ACC112 (cell line): ENCODE measurements at regions not wholly inside any gene's neighbourhood (a gene's known extent, or its start where the extent isn't known, plus 50 kb on each side); places are given as distances from the start of the nearest gene placed in this dataset.
"Not testable (repeated sequence)": the region's sequence is repeated elsewhere in the genome, so short reads cannot be mapped to it uniquely, and the experiment has no call there.

Experiments used
- H2AFZ ChIP-seq: fragments of 200-600 bp; sonication (generic); one replicate; pipeline ENCODE4 v1.6.0; 2017; ENCODE audit warnings: antibody characterized with exemption, low read length; ENCODE audit not compliant: unreplicated experiment
- H3K27ac ChIP-seq: fragments of 200-600 bp; sonication (generic); 2 replicates; pipeline ENCODE4 v1.5.1; 2014; ENCODE audit warnings: low read depth, mild to moderate bottlenecking, antibody characterized with exemption, low read length, moderate library complexity
- H3K27me3 ChIP-seq: fragments of 200-600 bp; sonication (generic); 2 replicates; pipeline ENCODE4 v1.6.1; 2014; ENCODE audit warnings: mild to moderate bottlenecking, antibody characterized with exemption, low read length, moderate library complexity, mixed read lengths; ENCODE audit not compliant: insufficient read depth
- H3K36me3 ChIP-seq: fragments of 200-600 bp; sonication (generic); 2 replicates; pipeline ENCODE4 v1.6.1; 2016; ENCODE audit warnings: mild to moderate bottlenecking, antibody characterized with exemption, low read length, moderate library complexity, mixed read lengths; ENCODE audit not compliant: insufficient read depth
- H3K4me1 ChIP-seq: fragments of 200-600 bp; sonication (generic); one replicate; pipeline ENCODE4 v1.6.1; 2016; ENCODE audit warnings: low read length, mixed read lengths; ENCODE audit not compliant: insufficient read depth, unreplicated experiment, control insufficient read depth
- H3K4me3 ChIP-seq: fragments of 200-600 bp; sonication (generic); 2 replicates; pipeline ENCODE4 v1.5.1; 2014; ENCODE audit warnings: mild to moderate bottlenecking, low read depth, low read length
- H3K79me2 ChIP-seq: fragments of 200-600 bp; sonication (generic); one replicate; pipeline ENCODE4 v1.6.0; 2016; ENCODE audit warnings: low read length; ENCODE audit not compliant: control insufficient read depth, unreplicated experiment, insufficient read depth

GRCh38 chr5:28602429-28602828 is 1564.0 kb upstream of the CDH9 start:
- H3K4me3 ChIP-seq: no peak overlapping the region
- no peaks in the 10 kb centered on the region for H3K79me2 ChIP-seq
- H3K27me3 ChIP-seq: no peaks in the 10 kb centered on the region
- no peaks in the 10 kb centered on the region for H3K36me3 ChIP-seq
- no peak overlapping the region for H2AFZ ChIP-seq
- no peak overlapping the region for H3K27ac ChIP-seq
- no peaks in the 10 kb centered on the region for H3K4me1 ChIP-seq

DNA sequence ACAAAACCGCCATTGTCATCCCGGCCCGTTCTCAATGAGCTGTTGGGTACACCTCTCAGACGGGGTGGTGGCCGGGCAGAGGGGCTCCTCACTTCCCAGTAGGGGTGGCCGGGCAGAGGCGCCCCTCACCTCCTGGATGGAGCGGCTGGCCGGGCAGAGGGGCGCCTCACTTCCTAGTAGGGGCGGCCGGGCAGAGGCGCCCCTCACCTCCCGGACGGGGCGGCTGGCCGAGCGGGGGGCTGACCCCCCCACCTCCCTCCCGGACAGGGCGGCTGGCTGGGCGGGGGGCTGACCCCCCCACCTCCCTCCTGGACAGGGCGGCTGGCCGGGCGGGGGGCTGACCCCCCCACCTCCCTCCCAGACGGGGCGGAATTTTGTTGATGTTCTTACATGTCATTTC is 1558.3 kb upstream of the CDH9 start:
- H3K36me3 ChIP-seq, H3K27me3 ChIP-seq, H3K79me2 ChIP-seq, H3K27ac ChIP-seq, H3K4me1 ChIP-seq, H2AFZ ChIP-seq, H3K4me3 ChIP-seq: not testable (repeated sequence)

DNA sequence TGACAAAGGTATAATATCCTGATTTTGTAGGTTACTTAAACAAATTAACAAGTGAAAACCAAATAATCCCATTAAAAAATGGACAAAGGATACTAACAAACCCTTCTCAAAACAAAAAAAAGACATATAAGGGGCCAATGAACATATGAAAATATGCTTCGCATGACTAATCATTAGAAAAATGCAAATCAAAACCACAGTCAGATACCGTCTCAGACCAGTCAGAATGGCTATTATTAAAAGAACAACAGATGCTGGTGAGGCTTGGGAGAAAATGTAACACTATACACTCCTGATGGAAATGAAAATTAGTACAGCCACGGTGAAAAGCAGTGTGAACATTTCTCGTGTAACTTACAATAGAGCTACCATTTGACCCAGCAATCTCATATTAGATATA is 1542.2 kb upstream of the CDH9 start:
- Histone ChIP-seq H3K4me1 (no peaks in the 10 kb centered on the region), H3K27me3 (no peaks in the 10 kb centered on the region), H2AFZ (no peak overlapping the region), H3K27ac (no peak overlapping the region), H3K36me3 (no peaks in the 10 kb centered on the region), H3K79me2 (no peaks in the 10 kb centered on the region), H3K4me3 (no peak overlapping the region)

- Histone ChIP-seq H2AFZ (no peak overlapping the region), H3K79me2 (no peaks in the 10 kb centered on the region), H3K4me3 (no peak overlapping the region), H3K4me1 (no peaks in the 10 kb centered on the region), H3K36me3 (no peaks in the 10 kb centered on the region), H3K27ac (no peak overlapping the region), H3K27me3 (no peaks in the 10 kb centered on the region)
These were observed 1537.6 kb upstream of the CDH9 start for GRCh38 chr5:28576022-28576421.

DNA sequence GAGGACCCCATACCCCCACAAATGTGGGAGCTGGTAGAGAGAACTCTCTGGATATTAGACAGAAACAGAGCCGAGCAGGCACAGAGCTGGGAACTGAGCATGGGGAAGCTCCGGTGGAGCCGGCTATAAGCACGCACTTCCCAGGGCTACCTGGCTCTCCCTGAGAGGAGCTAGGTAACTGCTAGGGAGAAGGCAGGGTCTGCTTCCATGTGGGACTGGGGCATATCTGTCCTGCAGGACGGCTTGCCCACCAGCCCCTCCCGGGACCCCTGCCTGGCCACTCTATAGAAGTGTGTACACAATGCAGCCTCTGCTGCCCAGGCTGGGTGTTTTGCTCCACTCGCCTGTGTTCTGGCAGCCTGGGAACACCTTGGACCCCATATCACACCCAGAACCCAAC is 1537.0 kb upstream of the CDH9 start:
- no peak overlapping the region for H3K4me3 ChIP-seq
- H2AFZ ChIP-seq: no peak overlapping the region

DNA sequence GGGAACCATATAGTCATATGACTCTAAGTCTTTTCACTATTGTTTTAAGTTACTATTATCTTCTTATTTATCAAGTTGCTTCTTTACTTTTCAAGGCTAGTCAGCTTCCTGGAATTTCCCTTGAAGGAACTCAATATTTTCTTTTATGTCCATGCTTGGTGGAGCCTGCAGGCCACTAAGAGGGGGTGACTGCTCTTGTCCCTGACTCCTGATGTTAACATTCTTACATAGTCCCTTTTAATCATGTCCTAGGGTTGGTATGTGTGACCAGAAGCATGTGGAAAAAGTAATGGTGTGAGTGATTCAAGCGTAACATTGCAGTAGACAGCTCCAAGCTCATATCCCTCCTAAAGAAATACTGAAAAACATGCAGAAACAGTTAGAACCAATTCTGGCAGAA is 1536.2 kb upstream of the CDH9 start:
- H3K79me2 ChIP-seq: no peaks in the 10 kb centered on the region
- no peaks in the 10 kb centered on the region for H3K36me3 ChIP-seq
- H3K27ac ChIP-seq: no peak overlapping the region
- H3K27me3 ChIP-seq: no peaks in the 10 kb centered on the region
- no peaks in the 10 kb centered on the region for H3K4me1 ChIP-seq
- no peak overlapping the region for H2AFZ ChIP-seq
- H3K4me3 ChIP-seq: no peak overlapping the region

More for the DNA sequence above, 1537.0 kb upstream of the CDH9 start:
- no peaks in the 10 kb centered on the region for H3K36me3 ChIP-seq
- no peaks in the 10 kb centered on the region for H3K27me3 ChIP-seq
- H3K79me2 ChIP-seq: no peaks in the 10 kb centered on the region
- H3K27ac ChIP-seq: no peak overlapping the region
- no peaks in the 10 kb centered on the region for H3K4me1 ChIP-seq

- H3K79me2 ChIP-seq: no peaks in the 10 kb centered on the region
- no peak overlapping the region for H3K27ac ChIP-seq
- no peaks in the 10 kb centered on the region for H3K36me3 ChIP-seq
- no peaks in the 10 kb centered on the region for H3K4me1 ChIP-seq
- no peaks in the 10 kb centered on the region for H3K27me3 ChIP-seq
- no peak overlapping the region for H3K4me3 ChIP-seq
- no peak overlapping the region for H2AFZ ChIP-seq
These were observed 1528.7 kb upstream of the CDH9 start for GRCh38 chr5:28567048-28567447.

DNA sequence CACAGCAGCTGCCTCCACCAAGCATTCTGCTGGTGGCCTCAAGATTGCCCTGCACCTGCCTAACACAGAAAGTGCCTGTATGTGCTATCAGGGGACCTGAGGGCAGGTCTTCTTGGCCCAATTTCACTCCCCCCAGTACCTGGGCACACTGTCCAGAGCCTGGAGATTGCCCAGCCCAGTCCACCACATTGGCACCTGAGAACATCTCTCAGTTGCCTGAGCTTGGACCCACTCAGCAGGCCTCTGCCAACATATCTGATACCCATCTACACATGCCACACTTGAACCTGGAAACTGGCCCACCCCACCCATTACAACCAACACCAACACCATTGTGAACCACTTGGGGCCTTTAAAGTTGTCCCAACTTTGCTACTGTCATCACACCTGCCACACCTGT is 1523.1 kb upstream of the CDH9 start:
- Histone ChIP-seq H2AFZ (no peak overlapping the region), H3K4me3 (no peak overlapping the region), H3K79me2 (no peaks in the 10 kb centered on the region), H3K27me3 (no peaks in the 10 kb centered on the region), H3K27ac (no peak overlapping the region), H3K4me1 (no peaks in the 10 kb centered on the region), H3K36me3 (no peaks in the 10 kb centered on the region)

- Histone ChIP-seq H3K36me3 (no peaks in the 10 kb centered on the region), H3K4me1 (no peaks in the 10 kb centered on the region), H3K4me3 (no peak overlapping the region), H2AFZ (no peak overlapping the region), H3K79me2 (no peaks in the 10 kb centered on the region), H3K27me3 (no peaks in the 10 kb centered on the region), H3K27ac (no peak overlapping the region)
These were observed 1519.8 kb upstream of the CDH9 start for GRCh38 chr5:28558196-28558595.

- Histone ChIP-seq H3K79me2 (no peaks in the 10 kb centered on the region), H3K4me1 (no peaks in the 10 kb centered on the region), H3K27ac (no peak overlapping the region), H3K4me3 (no peak overlapping the region), H3K27me3 (no peaks in the 10 kb centered on the region), H3K36me3 (no peaks in the 10 kb centered on the region), H2AFZ (no peak overlapping the region)
These were observed 1518.7 kb upstream of the CDH9 start for GRCh38 chr5:28557114-28557513.

- H3K4me3 ChIP-seq: no peak overlapping the region
- no peaks in the 10 kb centered on the region for H3K27me3 ChIP-seq
- H3K27ac ChIP-seq: no peak overlapping the region
- no peaks in the 10 kb centered on the region for H3K4me1 ChIP-seq
- no peaks in the 10 kb centered on the region for H3K79me2 ChIP-seq
- no peaks in the 10 kb centered on the region for H3K36me3 ChIP-seq
- no peak overlapping the region for H2AFZ ChIP-seq
These were observed 1511.2 kb upstream of the CDH9 start for GRCh38 chr5:28549588-28549987.

GRCh38 chr5:28548856-28549255 is 1510.5 kb upstream of the CDH9 start:
- Histone ChIP-seq H2AFZ (no peak overlapping the region), H3K79me2 (no peaks in the 10 kb centered on the region), H3K27ac (no peak overlapping the region)

More at GRCh38 chr5:28548856-28549255, 1510.5 kb upstream of the CDH9 start:
- Histone ChIP-seq H3K36me3 (no peaks in the 10 kb centered on the region), H3K4me1 (no peaks in the 10 kb centered on the region), H3K4me3 (no peak overlapping the region), H3K27me3 (no peaks in the 10 kb centered on the region)
